Right lobe of liver (tissue), 6 donors: ENCODE measurements at regions not wholly inside any gene's neighbourhood (a gene's known extent, or its start where the extent isn't known, plus 50 kb on each side); places are given as distances from the start of the nearest gene placed in this dataset.

Experiments
- ATAC-seq, 4 donors: fragments of 200-7000 bp; cut with Tn5 transposase; one replicate each; pipeline ENCODE4 v1.9.1; 2020; ENCODE audit warnings: mild to moderate bottlenecking in 4 of 4, moderate library complexity in 4 of 4
- DNase-seq, 3 donors: peaks; one replicate each; pipeline ENCODE4 v3.0.0-alpha.2; 2020
- H3K27ac ChIP-seq, 3 donors: fragments of 200-600 bp; one replicate each; pipeline ENCODE4 v1.8.0; 2022
- H3K27me3 ChIP-seq, 2 donors: fragments of 200-600 bp; one replicate each; pipeline ENCODE4 v1.8.0; 2022
- H3K36me3 ChIP-seq, 4 donors: fragments of 200-600 bp; sonication (generic) in 1 of 4; one replicate each; pipeline versions ENCODE4 v1.5.1 to v1.8.0; 2017 to 2022; ENCODE audit warnings: control low read depth in 1 of 4
- H3K4me1 ChIP-seq, 4 donors: fragments of 200-600 bp; sonication (generic) in 1 of 4; one replicate each; pipeline versions ENCODE4 v1.5.1 to v1.8.0; 2017 to 2022; ENCODE audit warnings: control low read depth in 1 of 4
- H3K4me3 ChIP-seq, 3 donors: fragments of 200-600 bp; one replicate each; pipeline ENCODE4 v1.8.0; 2022
- H3K9me3 ChIP-seq, 4 donors: fragments of 200-600 bp; sonication (generic) in 1 of 4; one replicate each; pipeline versions ENCODE4 v1.5.1 to v1.8.0; 2017 to 2022; ENCODE audit warnings: control low read depth in 1 of 4
- POLR2A ChIP-seq: fragments of 450-650 bp; IDR thresholded peaks from one replicate; pipeline ENCODE4 v1.6.1; 2017; ENCODE audit warnings: antibody characterized with exemption, mild to moderate bottlenecking
- WGBS: methylation state at CpG from one replicate; pipeline ENCODE4 v1.1.6; 2018; ENCODE audit warnings: low coverage, low lambda C conversion rate; ENCODE audit not compliant: insufficient coverage; ENCODE audit errors: missing lambda C conversion rate; 5-methylcytosine and 5-hydroxymethylcytosine counted together
- intact Hi-C, 2 donors: fragments of 100-400 bp; cut with DNase I; formaldehyde crosslinking; loops; one replicate each; pipeline versions ENCODE4 v1.11.2 to v1.14.1; 2022
- TF ChIP-seq, protein P1 (sequence below), 4 donors: fragments of 200-600 bp in 3 of 4; fragments of 450-650 bp in 1 of 4; IDR thresholded peaks; one replicate each; pipeline versions ENCODE4 v1.5.1 to v1.8.0; 2016 to 2022; ENCODE audit warnings: antibody characterized with exemption in 4 of 4, mild to moderate bottlenecking in 2 of 4
- donor health status: DM: no; HTN: yes; CAD: no.
- donor health status: DM: no; HTN: no; CAD: no.
- donor health status: DM: no; HTN: no; CAD: no.
- donor health status: DM: no; HTN: yes; CAD: no.
- donor health status: DM: no; HTN: yes; CAD: no.

DNA sequence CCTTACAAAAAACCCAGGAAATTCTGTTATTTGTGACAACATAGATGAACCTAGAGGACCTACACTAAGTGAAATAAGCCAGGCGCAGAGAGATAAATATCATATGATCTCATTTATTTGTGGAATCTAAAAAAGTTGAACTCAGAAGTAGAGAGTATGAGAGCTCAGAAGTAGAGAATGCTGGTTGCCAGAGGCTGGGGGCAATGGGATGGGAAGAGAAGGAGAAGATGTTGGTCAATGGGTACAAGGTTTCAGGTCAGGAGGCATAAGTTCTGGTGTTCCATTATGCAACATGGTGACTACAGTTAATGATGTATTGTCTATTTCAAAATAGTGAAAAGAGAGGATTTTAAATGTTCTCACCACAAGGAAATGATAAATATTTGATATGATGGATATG is 259.1 kb upstream of the POU3F1 start:
- intact Hi-C loops: no loop called here
- no peaks in the 10 kb centered on the region for H3K27me3 ChIP-seq
- H3K27ac ChIP-seq: no peak overlapping the region
- no peaks in the 10 kb centered on the region for H3K36me3 ChIP-seq
- DNase-seq: no peak
- no peak overlapping the region for H3K4me3 ChIP-seq
- no peaks in the 10 kb centered on the region for H3K9me3 ChIP-seq
- TF ChIP-seq, protein P1, sequence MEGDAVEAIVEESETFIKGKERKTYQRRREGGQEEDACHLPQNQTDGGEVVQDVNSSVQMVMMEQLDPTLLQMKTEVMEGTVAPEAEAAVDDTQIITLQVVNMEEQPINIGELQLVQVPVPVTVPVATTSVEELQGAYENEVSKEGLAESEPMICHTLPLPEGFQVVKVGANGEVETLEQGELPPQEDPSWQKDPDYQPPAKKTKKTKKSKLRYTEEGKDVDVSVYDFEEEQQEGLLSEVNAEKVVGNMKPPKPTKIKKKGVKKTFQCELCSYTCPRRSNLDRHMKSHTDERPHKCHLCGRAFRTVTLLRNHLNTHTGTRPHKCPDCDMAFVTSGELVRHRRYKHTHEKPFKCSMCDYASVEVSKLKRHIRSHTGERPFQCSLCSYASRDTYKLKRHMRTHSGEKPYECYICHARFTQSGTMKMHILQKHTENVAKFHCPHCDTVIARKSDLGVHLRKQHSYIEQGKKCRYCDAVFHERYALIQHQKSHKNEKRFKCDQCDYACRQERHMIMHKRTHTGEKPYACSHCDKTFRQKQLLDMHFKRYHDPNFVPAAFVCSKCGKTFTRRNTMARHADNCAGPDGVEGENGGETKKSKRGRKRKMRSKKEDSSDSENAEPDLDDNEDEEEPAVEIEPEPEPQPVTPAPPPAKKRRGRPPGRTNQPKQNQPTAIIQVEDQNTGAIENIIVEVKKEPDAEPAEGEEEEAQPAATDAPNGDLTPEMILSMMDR (IDR thresholded peaks at IDR 0.05): no peak
- no peak for TF ChIP-seq POLR2A
- ATAC-seq: no peak
- H3K4me1 ChIP-seq: no peaks in the 10 kb centered on the region
- 80% methylated on average over 1 of the region's 1 CpG for WGBS

DNA sequence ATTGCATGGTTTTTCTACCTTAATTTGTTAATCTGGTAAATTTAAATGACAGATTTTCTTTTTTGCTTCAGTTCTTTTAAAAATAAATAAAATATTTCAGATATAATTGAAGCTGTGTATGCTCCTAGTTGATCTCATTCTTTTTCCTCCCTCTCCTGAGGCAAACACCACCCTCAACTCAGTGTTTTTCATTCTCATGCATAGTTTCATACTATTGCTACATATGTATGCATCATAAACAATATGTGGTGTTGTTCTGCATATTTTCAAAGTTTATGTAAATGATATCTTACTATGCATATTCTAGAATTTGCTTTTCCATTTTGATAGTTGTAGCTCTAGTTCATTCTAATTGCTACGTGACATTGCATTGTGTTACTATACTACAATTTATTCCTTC is 257.2 kb upstream of the POU3F1 start:
- TF ChIP-seq, protein P1 (IDR thresholded peaks at IDR 0.05): no peak
- no peak overlapping the region for H3K4me3 ChIP-seq
- H3K9me3 ChIP-seq: no peaks in the 10 kb centered on the region
- intact Hi-C loops: no loop called here
- ATAC-seq (no peak), DNase-seq (no peak)
- WGBS: 75% methylated on average over 1 of the region's 1 CpG
- H3K4me1 ChIP-seq: no peaks in the 10 kb centered on the region
- H3K36me3 ChIP-seq: no peaks in the 10 kb centered on the region
- no peaks in the 10 kb centered on the region for H3K27me3 ChIP-seq
- no peak overlapping the region for H3K27ac ChIP-seq

- TF ChIP-seq, protein P1 (IDR thresholded peaks at IDR 0.05): no peak
- no peak for TF ChIP-seq POLR2A
These were observed 254.4 kb upstream of the POU3F1 start for GRCh38 chr1:38301040-38301439.

DNA sequence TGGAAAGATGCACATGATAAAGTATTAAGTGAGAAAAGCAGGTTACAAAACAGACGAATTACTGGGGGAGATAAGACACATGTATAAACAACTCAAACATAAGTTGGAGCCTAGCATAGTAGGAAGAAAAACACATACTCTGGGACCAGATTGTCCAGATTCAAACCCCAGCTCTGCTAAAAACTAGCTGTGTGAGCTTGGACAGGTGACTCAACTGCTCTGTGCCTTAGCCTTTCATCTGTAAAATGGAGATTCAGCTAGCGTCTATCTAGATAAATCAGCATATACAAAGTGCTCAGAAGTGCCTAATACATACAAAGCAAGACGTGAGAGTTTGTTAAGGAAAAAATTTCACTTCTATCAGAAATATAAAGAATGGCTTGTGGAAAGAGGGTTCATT is 254.0 kb upstream of the POU3F1 start:
- Histone ChIP-seq H3K36me3 (no peaks in the 10 kb centered on the region), H3K9me3 (no peaks in the 10 kb centered on the region), H3K27ac (no peak overlapping the region), H3K4me3 (no peak overlapping the region), H3K27me3 (no peaks in the 10 kb centered on the region), H3K4me1 (no peaks in the 10 kb centered on the region)
- no peak for ATAC-seq
- no peak for TF ChIP-seq POLR2A
- TF ChIP-seq, protein P1 (IDR thresholded peaks at IDR 0.05): no peak
- DNase-seq: no peak
- intact Hi-C loops: no loop called here
- whole genome bisulfite sequencing: 49% methylated on average over 3 of the region's 3 CpGs

More at GRCh38 chr1:38301040-38301439, 254.4 kb upstream of the POU3F1 start:
- Histone ChIP-seq H3K27ac (no peak overlapping the region), H3K4me1 (no peaks in the 10 kb centered on the region), H3K9me3 (no peaks in the 10 kb centered on the region), H3K4me3 (no peak overlapping the region), H3K27me3 (no peaks in the 10 kb centered on the region), H3K36me3 (no peaks in the 10 kb centered on the region)
- no peak for ATAC-seq
- DNase-seq: no peak
- intact Hi-C loops: no loop called here
- WGBS: 56% methylated on average over 5 of the region's 7 CpGs

GRCh38 chr1:38297842-38298241 is 251.2 kb upstream of the POU3F1 start:
- TF ChIP-seq, protein P1 (IDR thresholded peaks at IDR 0.05): no peak
- TF ChIP-seq POLR2A: no peak
- no peaks in the 10 kb centered on the region for H3K9me3 ChIP-seq
- H3K36me3 ChIP-seq: no peaks in the 10 kb centered on the region
- no peak overlapping the region for H3K4me3 ChIP-seq
- no peak overlapping the region for H3K27ac ChIP-seq
- H3K27me3 ChIP-seq: no peaks in the 10 kb centered on the region
- ATAC-seq: no peak
- intact Hi-C loops: no loop called here
- WGBS: 33% methylated on average over 1 of the region's 5 CpGs
- no peaks in the 10 kb centered on the region for H3K4me1 ChIP-seq
- DNase-seq: no peak
